ENCODE measurements at regions not wholly inside any gene's neighbourhood (a gene's known extent, or its start where the extent isn't known, plus 50 kb on each side); places are given as distances from the start of the nearest gene placed in this dataset.
"Not testable (repeated sequence)": the region's sequence is repeated elsewhere in the genome, so short reads cannot be mapped to it uniquely, and the experiment has no call there.

- TF ChIP-seq, protein P1, sequence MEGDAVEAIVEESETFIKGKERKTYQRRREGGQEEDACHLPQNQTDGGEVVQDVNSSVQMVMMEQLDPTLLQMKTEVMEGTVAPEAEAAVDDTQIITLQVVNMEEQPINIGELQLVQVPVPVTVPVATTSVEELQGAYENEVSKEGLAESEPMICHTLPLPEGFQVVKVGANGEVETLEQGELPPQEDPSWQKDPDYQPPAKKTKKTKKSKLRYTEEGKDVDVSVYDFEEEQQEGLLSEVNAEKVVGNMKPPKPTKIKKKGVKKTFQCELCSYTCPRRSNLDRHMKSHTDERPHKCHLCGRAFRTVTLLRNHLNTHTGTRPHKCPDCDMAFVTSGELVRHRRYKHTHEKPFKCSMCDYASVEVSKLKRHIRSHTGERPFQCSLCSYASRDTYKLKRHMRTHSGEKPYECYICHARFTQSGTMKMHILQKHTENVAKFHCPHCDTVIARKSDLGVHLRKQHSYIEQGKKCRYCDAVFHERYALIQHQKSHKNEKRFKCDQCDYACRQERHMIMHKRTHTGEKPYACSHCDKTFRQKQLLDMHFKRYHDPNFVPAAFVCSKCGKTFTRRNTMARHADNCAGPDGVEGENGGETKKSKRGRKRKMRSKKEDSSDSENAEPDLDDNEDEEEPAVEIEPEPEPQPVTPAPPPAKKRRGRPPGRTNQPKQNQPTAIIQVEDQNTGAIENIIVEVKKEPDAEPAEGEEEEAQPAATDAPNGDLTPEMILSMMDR (IDR thresholded peaks at IDR 0.05), result not testable (repeated sequence)
- not testable (repeated sequence) for TF ChIP-seq POLR2A, EP300 (IDR thresholded peaks at IDR 0.05)
Measured at GRCh38 chr20:53862136-53862397, 208.3 kb downstream of the BCAS1 start.
